Erythroblast (primary cell): ENCODE measurements at regions not wholly inside any gene's neighbourhood (a gene's known extent, or its start where the extent isn't known, plus 50 kb on each side); places are given as distances from the start of the nearest gene placed in this dataset.
"Not testable (repeated sequence)": the region's sequence is repeated elsewhere in the genome, so short reads cannot be mapped to it uniquely, and the experiment has no call there.

Source experiments
- GATA1 ChIP-seq: IDR thresholded peaks from 2 replicates; pipeline ENCODE4 v1.6.1; 2011; ENCODE audit warnings: low read depth, mild to moderate bottlenecking, control low read depth, low read length, moderate library complexity
- POLR2A ChIP-seq: IDR thresholded peaks from 2 replicates; pipeline ENCODE4 v1.6.1; 2011; ENCODE audit warnings: mild to moderate bottlenecking, low read length

GRCh38 chr3:139116631-139117030 lies 71.9 kb upstream of the PRR23C start:
- not testable (repeated sequence) for TF ChIP-seq POLR2A, GATA1
